Transverse colon (tissue), 4 donors: ENCODE measurements at regions not wholly inside any gene's neighbourhood (a gene's known extent, or its start where the extent isn't known, plus 50 kb on each side); places are given as distances from the start of the nearest gene placed in this dataset.

Source experiments
- EP300 ChIP-seq: sonication (generic); formaldehyde crosslinking; IDR thresholded peaks from one replicate; pipeline ENCODE4 v1.6.1; 2017; ENCODE audit warnings: antibody characterized with exemption, low read depth
- POLR2AphosphoS5 ChIP-seq, 3 donors: sonication (generic); formaldehyde crosslinking; IDR thresholded peaks; one replicate each; pipeline ENCODE4 v1.6.1; 2016; ENCODE audit warnings: antibody characterized with exemption in 3 of 3
- TF ChIP-seq, protein P1 (sequence below), 5 experiments: fragments of 200-600 bp in 3 of 5; fragments of 450-650 bp in 2 of 5; sonication (generic) in 3 of 5; IDR thresholded peaks; 1 replicate in 2 of 5; 2 replicates in 3 of 5; pipeline ENCODE4 v1.5.1; 2016 to 2017; ENCODE audit warnings: antibody characterized with exemption in 5 of 5, inconsistent platforms in 3 of 5, mild to moderate bottlenecking in 2 of 5, moderate library complexity in 1 of 5

DNA sequence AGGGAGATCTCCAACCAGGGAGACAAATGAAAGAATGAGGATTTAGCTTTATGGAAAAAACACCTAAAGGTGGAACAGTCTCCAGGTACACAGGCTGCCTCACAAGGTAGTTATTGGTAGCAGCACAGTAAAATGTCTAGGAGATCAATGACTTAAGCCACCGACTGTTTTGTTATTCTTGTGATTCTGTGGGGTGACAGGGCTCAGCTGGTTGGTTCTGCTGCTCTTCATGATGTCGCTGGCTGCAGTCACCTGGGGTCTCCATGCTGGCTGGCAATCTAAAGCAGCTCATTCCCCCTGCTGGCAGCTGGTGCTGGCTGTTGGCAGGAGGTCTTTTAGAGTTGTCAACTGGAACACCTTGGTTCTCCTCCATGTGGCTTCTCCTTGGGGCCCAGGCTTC, 69.2 kb downstream of the FOXL1 start:
- TF ChIP-seq, protein P1, sequence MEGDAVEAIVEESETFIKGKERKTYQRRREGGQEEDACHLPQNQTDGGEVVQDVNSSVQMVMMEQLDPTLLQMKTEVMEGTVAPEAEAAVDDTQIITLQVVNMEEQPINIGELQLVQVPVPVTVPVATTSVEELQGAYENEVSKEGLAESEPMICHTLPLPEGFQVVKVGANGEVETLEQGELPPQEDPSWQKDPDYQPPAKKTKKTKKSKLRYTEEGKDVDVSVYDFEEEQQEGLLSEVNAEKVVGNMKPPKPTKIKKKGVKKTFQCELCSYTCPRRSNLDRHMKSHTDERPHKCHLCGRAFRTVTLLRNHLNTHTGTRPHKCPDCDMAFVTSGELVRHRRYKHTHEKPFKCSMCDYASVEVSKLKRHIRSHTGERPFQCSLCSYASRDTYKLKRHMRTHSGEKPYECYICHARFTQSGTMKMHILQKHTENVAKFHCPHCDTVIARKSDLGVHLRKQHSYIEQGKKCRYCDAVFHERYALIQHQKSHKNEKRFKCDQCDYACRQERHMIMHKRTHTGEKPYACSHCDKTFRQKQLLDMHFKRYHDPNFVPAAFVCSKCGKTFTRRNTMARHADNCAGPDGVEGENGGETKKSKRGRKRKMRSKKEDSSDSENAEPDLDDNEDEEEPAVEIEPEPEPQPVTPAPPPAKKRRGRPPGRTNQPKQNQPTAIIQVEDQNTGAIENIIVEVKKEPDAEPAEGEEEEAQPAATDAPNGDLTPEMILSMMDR (IDR thresholded peaks at IDR 0.05) = no peak
- TF ChIP-seq EP300 = no peak
- TF ChIP-seq POLR2AphosphoS5 (IDR thresholded peaks at IDR 0.05) = no peak
